Breast epithelium (tissue), 4 donors: ENCODE measurements at regions not wholly inside any gene's neighbourhood (a gene's known extent, or its start where the extent isn't known, plus 50 kb on each side); places are given as distances from the start of the nearest gene placed in this dataset.

Experiments
- DNase-seq, 2 donors: peaks; one replicate each; pipeline ENCODE4 v3.0.0-alpha.2; 2019; ENCODE audit warnings: low spot score in 2 of 2
- H3K27ac ChIP-seq, 2 donors: fragments of 200-600 bp; sonication (generic) in 1 of 2; one replicate each; pipeline ENCODE4 v1.5.1; 2016 to 2019; ENCODE audit warnings: mild to moderate bottlenecking in 1 of 2
- H3K27me3 ChIP-seq, 2 donors: fragments of 200-600 bp; sonication (generic) in 1 of 2; one replicate each; pipeline versions ENCODE4 v1.5.1 to v1.6.0; 2017 to 2019; ENCODE audit warnings: control low read depth in 1 of 2, mild to moderate bottlenecking in 1 of 2
- H3K36me3 ChIP-seq: fragments of 200-600 bp; one replicate; pipeline ENCODE4 v1.5.1; 2019
- H3K4me1 ChIP-seq, 2 donors: fragments of 200-600 bp; sonication (generic); one replicate each; pipeline ENCODE4 v1.5.1; 2016 to 2019; ENCODE audit warnings: control low read depth in 1 of 2
- H3K4me3 ChIP-seq, 3 donors: fragments of 200-600 bp; sonication (generic); 1 replicate in 2 of 3; 2 replicates in 1 of 3; pipeline ENCODE4 v1.5.1; 2016 to 2019; ENCODE audit warnings: mild to moderate bottlenecking in 3 of 3, moderate library complexity in 2 of 3
- H3K9me3 ChIP-seq, 2 donors: fragments of 200-600 bp; sonication (generic) in 1 of 2; one replicate each; pipeline ENCODE4 v1.5.1; 2016 to 2019; ENCODE audit warnings: control low read depth in 1 of 2
- POLR2A ChIP-seq: fragments of 450-650 bp; IDR thresholded peaks from one replicate; pipeline ENCODE4 v1.6.1; 2016; ENCODE audit warnings: antibody characterized with exemption, mild to moderate bottlenecking, moderate library complexity
- POLR2AphosphoS5 ChIP-seq, 3 donors: sonication (generic); formaldehyde crosslinking; IDR thresholded peaks; one replicate each; pipeline ENCODE4 v1.6.1; 2017; ENCODE audit warnings: antibody characterized with exemption in 3 of 3
- intact Hi-C: fragments of 100-400 bp; cut with DNase I; formaldehyde crosslinking; loops from one replicate; pipeline ENCODE4 v1.15.1; 2023; ENCODE audit warnings: low total_unique reads
- TF ChIP-seq, protein P1 (sequence below), 3 donors: fragments of 450-650 bp; IDR thresholded peaks; one replicate each; pipeline ENCODE4 v1.5.1; 2016 to 2017; ENCODE audit warnings: antibody characterized with exemption in 3 of 3, mild to moderate bottlenecking in 3 of 3, moderate library complexity in 3 of 3

DNA sequence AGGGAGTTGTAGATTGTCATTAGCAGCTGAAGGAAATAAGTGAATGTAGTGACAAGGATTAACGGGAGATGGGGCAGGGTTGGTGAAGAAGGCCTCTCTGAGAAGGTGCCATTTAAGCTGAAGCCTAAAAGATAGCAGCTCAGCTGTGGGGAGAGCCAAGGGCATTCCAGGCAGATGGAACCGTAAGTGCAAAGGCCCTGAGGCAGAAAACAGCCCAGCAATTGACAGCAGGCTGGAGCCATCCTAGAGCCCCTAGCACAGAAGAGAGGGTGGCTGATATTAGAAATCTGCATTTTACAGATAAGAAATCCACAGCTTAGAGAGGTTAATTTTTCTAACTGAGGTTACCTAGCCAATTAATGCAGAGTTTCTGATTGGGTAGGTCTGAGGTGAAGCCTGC, 374.5 kb upstream of the PROK2 start:
- Histone ChIP-seq H3K36me3 (no peaks in the 10 kb centered on the region), H3K27ac (no peak overlapping the region), H3K4me3 (no peak overlapping the region), H3K9me3 (no peaks in the 10 kb centered on the region), H3K4me1 (peaks cover 0 to 4% of the 10 kb centered on the region in 2 donors), H3K27me3 (no peaks in the 10 kb centered on the region)
- DNase-seq = no peak
- intact Hi-C loops = no loop called here
- TF ChIP-seq POLR2AphosphoS5 (IDR thresholded peaks at IDR 0.05) = no peak
- TF ChIP-seq, protein P1, sequence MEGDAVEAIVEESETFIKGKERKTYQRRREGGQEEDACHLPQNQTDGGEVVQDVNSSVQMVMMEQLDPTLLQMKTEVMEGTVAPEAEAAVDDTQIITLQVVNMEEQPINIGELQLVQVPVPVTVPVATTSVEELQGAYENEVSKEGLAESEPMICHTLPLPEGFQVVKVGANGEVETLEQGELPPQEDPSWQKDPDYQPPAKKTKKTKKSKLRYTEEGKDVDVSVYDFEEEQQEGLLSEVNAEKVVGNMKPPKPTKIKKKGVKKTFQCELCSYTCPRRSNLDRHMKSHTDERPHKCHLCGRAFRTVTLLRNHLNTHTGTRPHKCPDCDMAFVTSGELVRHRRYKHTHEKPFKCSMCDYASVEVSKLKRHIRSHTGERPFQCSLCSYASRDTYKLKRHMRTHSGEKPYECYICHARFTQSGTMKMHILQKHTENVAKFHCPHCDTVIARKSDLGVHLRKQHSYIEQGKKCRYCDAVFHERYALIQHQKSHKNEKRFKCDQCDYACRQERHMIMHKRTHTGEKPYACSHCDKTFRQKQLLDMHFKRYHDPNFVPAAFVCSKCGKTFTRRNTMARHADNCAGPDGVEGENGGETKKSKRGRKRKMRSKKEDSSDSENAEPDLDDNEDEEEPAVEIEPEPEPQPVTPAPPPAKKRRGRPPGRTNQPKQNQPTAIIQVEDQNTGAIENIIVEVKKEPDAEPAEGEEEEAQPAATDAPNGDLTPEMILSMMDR (IDR thresholded peaks at IDR 0.05) = no peak
- no peak for TF ChIP-seq POLR2A

DNA sequence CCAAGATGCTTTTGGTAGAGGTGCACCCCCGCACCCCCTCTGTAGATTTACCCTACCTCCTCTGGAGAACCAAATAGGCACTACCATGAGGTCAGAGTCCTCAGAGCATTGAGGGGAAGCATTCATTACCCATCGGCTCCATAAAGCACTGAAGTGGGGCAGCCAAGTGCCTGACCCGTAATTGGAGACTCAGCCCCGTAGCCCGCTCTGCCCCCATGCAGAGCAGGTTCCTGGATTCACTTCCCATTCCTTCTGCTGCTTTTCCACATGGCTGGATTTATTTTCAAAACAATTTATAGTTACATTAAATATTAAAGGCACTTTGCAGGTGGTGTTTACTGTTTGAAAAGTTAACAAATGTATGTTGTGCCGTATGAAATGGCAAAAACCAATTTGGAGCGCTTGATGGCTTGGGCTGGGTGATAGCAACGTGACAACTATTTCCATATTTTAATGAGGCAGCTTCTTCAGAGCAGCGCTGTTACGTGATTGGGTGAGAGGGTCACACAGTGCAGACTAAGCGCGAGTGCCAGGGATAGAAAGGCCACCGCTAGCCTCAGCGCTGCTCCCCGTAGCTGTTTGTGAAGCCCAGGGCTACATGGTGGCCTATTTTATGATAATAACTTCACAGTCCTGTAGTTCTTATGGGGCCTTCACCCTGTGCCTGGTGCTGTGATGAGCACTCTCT, 373.8 kb upstream of the PROK2 start:
- no peak for TF ChIP-seq POLR2A
- no peak for TF ChIP-seq POLR2AphosphoS5 (IDR thresholded peaks at IDR 0.05)
- TF ChIP-seq, protein P1 (IDR thresholded peaks at IDR 0.05) = no peak
- Histone ChIP-seq H3K36me3 (no peaks in the 10 kb centered on the region), H3K4me1 (peaks cover 0 to 4% of the 10 kb centered on the region in 2 donors), H3K4me3 (no peak overlapping the region), H3K27ac (no peak overlapping the region), H3K27me3 (no peaks in the 10 kb centered on the region), H3K9me3 (no peaks in the 10 kb centered on the region)
- intact Hi-C loops = no loop called here
- DNase-seq = no peak

- no peaks in the 10 kb centered on the region for H3K9me3 ChIP-seq
- no peaks in the 10 kb centered on the region for H3K27me3 ChIP-seq
- no peak for TF ChIP-seq POLR2A
- no peak for TF ChIP-seq POLR2AphosphoS5 (IDR thresholded peaks at IDR 0.05)
- TF ChIP-seq, protein P1 (IDR thresholded peaks at IDR 0.05) = no peak
- no peak for DNase-seq
- H3K27ac ChIP-seq = no peak overlapping the region
- H3K36me3 ChIP-seq = no peaks in the 10 kb centered on the region
- intact Hi-C loops = no loop called here
- H3K4me1 ChIP-seq = peaks cover 0 to 4% of the 10 kb centered on the region in 2 donors
- H3K4me3 ChIP-seq = no peak overlapping the region
Observed at GRCh38 chr3:72157748-72158638, 373.0 kb upstream of the PROK2 start.

DNA sequence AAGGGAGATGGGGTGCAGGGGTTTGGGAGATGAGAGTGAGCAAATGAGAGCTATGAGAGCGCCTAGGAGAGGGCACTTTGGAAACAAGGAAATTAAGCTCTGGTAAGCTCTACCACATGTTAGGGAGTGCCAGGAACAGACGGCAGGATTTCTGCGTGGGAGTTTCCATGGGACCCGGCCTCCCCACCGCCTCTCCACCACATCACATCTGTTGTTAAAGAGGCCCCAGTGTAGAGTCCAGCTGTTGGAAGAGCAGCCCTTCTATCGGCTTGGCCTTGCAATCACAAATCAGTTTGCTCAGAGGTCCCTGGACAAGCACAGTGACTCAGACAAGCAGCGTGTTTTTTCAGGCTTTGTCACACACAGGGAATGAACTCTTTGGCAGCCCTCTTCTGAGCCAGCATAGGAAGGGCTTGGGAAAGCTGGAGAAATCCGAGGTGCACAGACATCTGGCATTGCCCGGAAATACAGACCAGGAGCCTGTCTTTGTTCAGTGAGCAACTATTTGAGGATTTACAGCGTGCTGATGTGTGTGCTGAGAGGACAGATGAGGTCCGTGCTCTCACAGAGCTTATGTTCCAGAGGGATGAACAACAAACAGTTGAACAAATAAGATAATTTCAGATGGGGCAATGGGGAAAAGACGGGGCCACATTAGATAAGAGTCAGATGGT, 370.6 kb upstream of the PROK2 start:
- intact Hi-C loops = no loop called here
- DNase-seq = peak in 1 of 2 donors; percentile 37
- peak overlapping the region; percentile 6 to 22 for H3K27ac ChIP-seq

More for the DNA sequence above, 370.6 kb upstream of the PROK2 start:
- Histone ChIP-seq H3K27me3 (no peaks in the 10 kb centered on the region), H3K9me3 (no peaks in the 10 kb centered on the region), H3K4me3 (no peak overlapping the region), H3K36me3 (no peaks in the 10 kb centered on the region), H3K4me1 (peaks cover 0 to 4% of the 10 kb centered on the region in 2 donors)
- no peak for TF ChIP-seq POLR2A
- peak in 2 of 3 donors; percentile 53 to 81 for TF ChIP-seq POLR2AphosphoS5 (IDR thresholded peaks at IDR 0.05)
- TF ChIP-seq, protein P1 (IDR thresholded peaks at IDR 0.05) = no peak
